ENCODE measurements at regions not wholly inside any gene's neighbourhood (a gene's known extent, or its start where the extent isn't known, plus 50 kb on each side); places are given as distances from the start of the nearest gene placed in this dataset.

- Histone ChIP-seq H3K4me1 (peaks cover 10% of the 10 kb centered on the region), H3K9me3 (no peaks in the 10 kb centered on the region), H3K4me3 (no peak overlapping the region), H3K27me3 (no peaks in the 10 kb centered on the region), H3K36me3 (ENCODE audit: low read depth, missing control alignments) (no peaks in the 10 kb centered on the region), H3K27ac (no peak overlapping the region)
- 52 to 55% methylated on average over 4 of the region's 4 CpGs for WGBS, 2 donors
- DNase-seq: no peak
- intact Hi-C loops (cut with DNase I; ENCODE audit: low total_unique reads): no loop called here
- TF ChIP-seq CTCF (IDR thresholded peaks at IDR 0.05) (no peak), POLR2A (IDR thresholded peaks at IDR 0.05) (no peak)
These were observed 572.7 kb downstream of the SOX6 start for GRCh38 chr11:15783619-15784018.

GRCh38 chr11:15793043-15793996, 563.0 kb downstream of the SOX6 start:
- Histone ChIP-seq H3K27me3 (no peaks in the 10 kb centered on the region), H3K27ac (no peak overlapping the region), H3K9me3 (no peaks in the 10 kb centered on the region), H3K4me3 (no peak overlapping the region), H3K36me3 (ENCODE audit: low read depth, missing control alignments) (no peaks in the 10 kb centered on the region), H3K4me1 (no peaks in the 10 kb centered on the region)
- WGBS, 2 donors: 86 to 91% methylated on average over 4 to 5 of the region's 5 CpGs
- intact Hi-C loops (cut with DNase I; ENCODE audit: low total_unique reads): no loop called here
- DNase-seq: no peak
- TF ChIP-seq CTCF (IDR thresholded peaks at IDR 0.05) (no peak), POLR2A (IDR thresholded peaks at IDR 0.05) (no peak)

- Histone ChIP-seq H3K27me3 (no peaks in the 10 kb centered on the region), H3K36me3 (ENCODE audit: low read depth, missing control alignments) (no peaks in the 10 kb centered on the region), H3K27ac (no peak overlapping the region), H3K4me3 (no peak overlapping the region), H3K9me3 (no peaks in the 10 kb centered on the region), H3K4me1 (no peaks in the 10 kb centered on the region)
- TF ChIP-seq POLR2A (IDR thresholded peaks at IDR 0.05) (no peak), CTCF (IDR thresholded peaks at IDR 0.05) (no peak)
- intact Hi-C loops (cut with DNase I; ENCODE audit: low total_unique reads): no loop called here
- WGBS, 2 donors: 85 to 94% methylated on average over 3 of the region's 3 CpGs
- no peak for DNase-seq
These were observed 561.8 kb downstream of the SOX6 start for GRCh38 chr11:15794361-15795150.

GRCh38 chr11:15795378-15795777, 561.0 kb downstream of the SOX6 start:
- WGBS, 2 donors: 88 to 92% methylated on average over 2 of the region's 2 CpGs
- H3K27me3 ChIP-seq: no peaks in the 10 kb centered on the region
- no peak overlapping the region for H3K27ac ChIP-seq
- H3K4me3 ChIP-seq: no peak overlapping the region
- intact Hi-C loops (cut with DNase I; ENCODE audit: low total_unique reads): no loop called here
- no peaks in the 10 kb centered on the region for H3K36me3 ChIP-seq (ENCODE audit: low read depth, missing control alignments)
- no peaks in the 10 kb centered on the region for H3K9me3 ChIP-seq
- H3K4me1 ChIP-seq: no peaks in the 10 kb centered on the region
- TF ChIP-seq POLR2A (IDR thresholded peaks at IDR 0.05) (no peak), CTCF (IDR thresholded peaks at IDR 0.05) (no peak)
- no peak for DNase-seq
